IMR-90 (cell line): ENCODE measurements at regions not wholly inside any gene's neighbourhood (a gene's known extent, or its start where the extent isn't known, plus 50 kb on each side); places are given as distances from the start of the nearest gene placed in this dataset.

Experiments
- ATAC-seq: fragments of 200-7000 bp; cut with Tn5 transposase; 2 replicates; pipeline ENCODE4 v1.9.1; 2020; ENCODE audit warnings: low read depth, mild to moderate bottlenecking, moderate library complexity
- BruUV-seq: library from RNA; stranded (reverse); fragments of 400-500 nt; replicated peaks from 2 replicates; lab custom pipeline; 2021; lab: Mats Ljungman, UMichigan
- CTCF ChIA-PET: fragments of 300-600 bp; formaldehyde crosslinking; extraction: SDS; loops from one replicate; lab custom pipeline; 2021; ENCODE audit warnings: antibody characterized with exemption; lab: Yijun Ruan, JAX
- POLR2A ChIA-PET: fragments of 300-600 bp; sonication (Branson Sonifier 250); formaldehyde crosslinking; loops from one replicate; lab custom pipeline; 2022; ENCODE audit warnings: antibody characterized with exemption; ENCODE audit not compliant: unreplicated experiment; lab: Charles Lee
- DNase-seq: peaks from one replicate; pipeline ENCODE4 v3.0.0; 2013
- H2AFZ ChIP-seq: replicated peaks from 2 replicates; pipeline ENCODE3; 2013; ENCODE audit warnings: low read length, mild to moderate bottlenecking; ENCODE audit not compliant: poor library complexity
- H2AK5ac ChIP-seq: 2 replicates; pipeline ENCODE4 v1.6.1; 2013; ENCODE audit warnings: low read depth, low read length, inconsistent platforms
- H2AK9ac ChIP-seq: replicated peaks from 2 replicates; pipeline ENCODE3; 2013; ENCODE audit warnings: mild to moderate bottlenecking, low read depth, low read length, moderate library complexity; ENCODE audit not compliant: poor library complexity
- H2BK120ac ChIP-seq: 2 replicates; pipeline ENCODE4 v1.6.1; 2013; ENCODE audit warnings: low read depth, low read length, inconsistent platforms
- H2BK15ac ChIP-seq: 3 replicates; pipeline ENCODE4 v1.6.1; 2013; ENCODE audit warnings: low read depth, low read length, inconsistent platforms
- H2BK20ac ChIP-seq: 2 replicates; pipeline ENCODE4 v1.6.1; 2013; ENCODE audit warnings: low read depth, mild to moderate bottlenecking, inconsistent platforms, low read length, moderate library complexity
- H2BK5ac ChIP-seq: 2 replicates; pipeline ENCODE4 v1.6.1; 2013; ENCODE audit warnings: mild to moderate bottlenecking, low read depth, low read length, inconsistent platforms; ENCODE audit not compliant: poor library complexity, severe bottlenecking
- H3K14ac ChIP-seq: replicated peaks from 2 replicates; pipeline ENCODE4 v1.6.1; 2013; ENCODE audit warnings: low read depth, low read length, inconsistent platforms
- H3K18ac ChIP-seq: 2 replicates; pipeline ENCODE4 v1.6.1; 2013; ENCODE audit warnings: low read depth, low read length, control low read depth
- H3K23ac ChIP-seq: 2 replicates; pipeline ENCODE4 v1.6.1; 2013; ENCODE audit warnings: low read depth, low read length, inconsistent platforms
- H3K27ac ChIP-seq: 2 replicates; pipeline ENCODE4 v1.5.1; 2013; ENCODE audit warnings: mild to moderate bottlenecking, control low read depth, low read length; ENCODE audit not compliant: insufficient read depth
- H3K27me3 ChIP-seq: 2 replicates; pipeline ENCODE4 v1.6.1; 2013; ENCODE audit warnings: low read length; ENCODE audit not compliant: control insufficient read depth, insufficient read depth
- H3K36me3 ChIP-seq: 2 replicates; pipeline ENCODE4 v1.6.1; 2013; ENCODE audit warnings: low read length, mixed read lengths; ENCODE audit not compliant: control insufficient read depth, insufficient read depth
- H3K4ac ChIP-seq: 2 replicates; pipeline ENCODE4 v1.6.1; 2013; ENCODE audit warnings: low read depth, low read length, inconsistent platforms
- H3K4me1 ChIP-seq: 2 replicates; pipeline ENCODE4 v1.6.1; 2013; ENCODE audit warnings: low read length, mixed read lengths; ENCODE audit not compliant: control insufficient read depth, insufficient read depth
- H3K4me2 ChIP-seq: 2 replicates; pipeline ENCODE4 v1.6.1; 2013; ENCODE audit warnings: low read depth, mild to moderate bottlenecking, control low read depth, low read length, moderate library complexity
- H3K4me3 ChIP-seq: 2 replicates; pipeline ENCODE4 v1.5.1; 2013; ENCODE audit warnings: low read depth, mild to moderate bottlenecking, control low read depth, low read length, moderate library complexity; ENCODE audit not compliant: insufficient read depth
- H3K56ac ChIP-seq: 2 replicates; pipeline ENCODE4 v1.6.1; 2013; ENCODE audit warnings: low read length, inconsistent platforms; ENCODE audit not compliant: insufficient read depth; ENCODE audit errors: extremely low read depth
- H3K79me1 ChIP-seq, 2 experiments: 2 replicates each; pipeline ENCODE4 v1.6.1; 2013; ENCODE audit warnings: low read length in 2 of 2, inconsistent platforms in 1 of 2, low read depth in 1 of 2
- H3K9ac ChIP-seq: 2 replicates; pipeline ENCODE4 v1.6.1; 2013; ENCODE audit warnings: low read depth, low read length, control low read depth
- H3K9me1 ChIP-seq: 2 replicates; pipeline ENCODE4 v1.6.1; 2013; ENCODE audit warnings: low read length, inconsistent platforms; ENCODE audit not compliant: insufficient read depth
- H3K9me3 ChIP-seq: 2 replicates; pipeline ENCODE4 v1.6.1; 2013; ENCODE audit warnings: low read length; ENCODE audit not compliant: control insufficient read depth, insufficient read depth
- H4K20me1 ChIP-seq: 2 replicates; pipeline ENCODE4 v1.6.1; 2013; ENCODE audit warnings: low read length, inconsistent platforms; ENCODE audit not compliant: insufficient read depth
- H4K5ac ChIP-seq: 2 replicates; pipeline ENCODE4 v1.6.1; 2013; ENCODE audit warnings: mild to moderate bottlenecking, low read depth, low read length, control low read depth
- H4K8ac ChIP-seq, 2 experiments: 2 replicates each; pipeline ENCODE4 v1.6.1; 2013; ENCODE audit warnings: low read depth in 2 of 2, low read length in 2 of 2, control low read depth in 1 of 2, inconsistent platforms in 1 of 2
- H4K91ac ChIP-seq: 2 replicates; pipeline ENCODE4 v1.6.1; 2013; ENCODE audit warnings: low read depth, low read length, inconsistent platforms; ENCODE audit not compliant: insufficient read depth
- BHLHE40 ChIP-seq: fragments of 150-350 bp; IDR thresholded peaks from 2 replicates; pipeline ENCODE4 v1.6.1; 2016; ENCODE audit warnings: mild to moderate bottlenecking, low read depth, low read length
- CEBPB ChIP-seq: IDR thresholded peaks from 2 replicates; pipeline ENCODE4 v1.6.1; 2012; ENCODE audit warnings: low read depth, low read length, improper control_type of control experiment
- CHD1 ChIP-seq: IDR thresholded peaks from 2 replicates; pipeline ENCODE4 v1.6.1; 2012; ENCODE audit warnings: low read depth, low read length, improper control_type of control experiment
- CTCF ChIP-seq: conservative IDR thresholded peaks from 2 replicates; pipeline ENCODE4 v1.5.1; 2012; ENCODE audit warnings: mild to moderate bottlenecking, low read depth, low read length, improper control_type of control experiment
- ELK1 ChIP-seq: fragments of 150-350 bp; IDR thresholded peaks from 2 replicates; pipeline ENCODE4 v1.6.1; 2016; ENCODE audit warnings: low read depth, mild to moderate bottlenecking, low read length, moderate library complexity, borderline replicate concordance
- FOS ChIP-seq: fragments of 150-350 bp; IDR thresholded peaks from 2 replicates; pipeline ENCODE4 v1.6.1; 2016; ENCODE audit warnings: low read depth, low read length
- MAFK ChIP-seq: IDR thresholded peaks from 2 replicates; pipeline ENCODE4 v1.6.1; 2012; ENCODE audit warnings: low read depth, low read length, improper control_type of control experiment
- MAZ ChIP-seq: IDR thresholded peaks from 2 replicates; pipeline ENCODE4 v1.6.1; 2012; ENCODE audit warnings: low read depth, mild to moderate bottlenecking, low read length, improper control_type of control experiment, moderate library complexity, borderline replicate concordance
- NFE2L2 ChIP-seq: fragments of 150-350 bp; IDR thresholded peaks from 2 replicates; pipeline ENCODE4 v1.6.1; 2016; ENCODE audit warnings: low read depth, mild to moderate bottlenecking, low read length
- POLR2A ChIP-seq: IDR thresholded peaks from 2 replicates; pipeline ENCODE4 v1.6.1; 2012; ENCODE audit warnings: mild to moderate bottlenecking, low read depth, low read length
- RAD21 ChIP-seq: IDR thresholded peaks from 2 replicates; pipeline ENCODE4 v1.6.1; 2012; ENCODE audit warnings: low read length, improper control_type of control experiment
- RFX5 ChIP-seq: IDR thresholded peaks from 2 replicates; pipeline ENCODE4 v1.8.0; 2012; ENCODE audit warnings: low read depth, mild to moderate bottlenecking, low read length, moderate library complexity
- SMC3 ChIP-seq: fragments of 150-350 bp; IDR thresholded peaks from 2 replicates; pipeline ENCODE4 v1.6.1; 2016; ENCODE audit warnings: low read depth, mild to moderate bottlenecking, antibody characterized with exemption, low read length, moderate library complexity
- USF2 ChIP-seq: fragments of 150-350 bp; IDR thresholded peaks from 2 replicates; pipeline ENCODE4 v1.6.1; 2017; ENCODE audit warnings: mild to moderate bottlenecking, antibody characterized with exemption, low read length, low read depth
- WGBS, 2 experiments: methylation state at CpG; one replicate each; pipeline versions ENCODE4 v1.1.5 to v1.1.7; 2013; ENCODE audit warnings: missing lambda C conversion rate in 2 of 2; ENCODE audit not compliant: insufficient read length in 1 of 2; ENCODE audit errors: extremely low coverage in 2 of 2; 5-methylcytosine and 5-hydroxymethylcytosine counted together
- dilution Hi-C: fragments of 300-500 bp; cut with HindIII; formaldehyde crosslinking; loops from one replicate; pipeline ENCODE4 v1.14.3; 2018; ENCODE audit warnings: low sequenced_read_pairs; ENCODE audit not compliant: unreplicated experiment
- in situ Hi-C: fragments of 300-500 bp; cut with MboI; formaldehyde crosslinking; loops from 3 replicates; pipeline ENCODE4 v1.14.3; 2019; ENCODE audit warnings: low sequenced_read_pairs, inconsistent platforms, mixed read lengths
- intact Hi-C: fragments of 100-400 bp; cut with micrococcal nuclease; formaldehyde crosslinking; loops from 2 replicates; pipeline ENCODE4 v1.10.0; 2022

- H3K27me3 ChIP-seq = no peaks in the 10 kb centered on the region; the same call in 1 of the 2 replicates
- WGBS, 2 experiments = no CpG with 5 or more reads among the region's 2 CpGs
- H3K9me1 ChIP-seq = no peaks in the 10 kb centered on the region
- H3K4me1 ChIP-seq = no peaks in the 10 kb centered on the region
- no peak overlapping the region for H4K8ac ChIP-seq
- H3K9me3 ChIP-seq = no peaks in the 10 kb centered on the region
- no peaks in the 10 kb centered on the region for H4K20me1 ChIP-seq
- H4K5ac ChIP-seq = no peak overlapping the region
- H3K4me3 ChIP-seq = no peak overlapping the region
- ATAC-seq = no peak
- BruUV-seq = no TSS peak
- no peak overlapping the region for H3K18ac ChIP-seq
- H3K36me3 ChIP-seq = no peaks in the 10 kb centered on the region
- H2AK5ac ChIP-seq = no peak overlapping the region
- no peak overlapping the region for H2BK20ac ChIP-seq
- no peak overlapping the region for H2AFZ ChIP-seq
- H3K14ac ChIP-seq = no peak overlapping the region
- ChIA-PET POLR2A (no interaction called here), CTCF (no interaction called here)
- intact Hi-C loops = no loop called here
- H2BK15ac ChIP-seq = no peak overlapping the region
- no peak overlapping the region for H2BK5ac ChIP-seq
- in situ Hi-C loops = no loop called here
- no peak for TF ChIP-seq NFE2L2
- no peak for TF ChIP-seq SMC3
- no peak for TF ChIP-seq MAZ
- no peak for TF ChIP-seq CTCF
- no peak for TF ChIP-seq CHD1
- TF ChIP-seq RFX5 = no peak
- TF ChIP-seq BHLHE40 = no peak
- no peak for TF ChIP-seq RAD21
- TF ChIP-seq MAFK = no peak
- TF ChIP-seq POLR2A = no peak
- TF ChIP-seq FOS = no peak
- no peak for TF ChIP-seq CEBPB
- no peak for TF ChIP-seq ELK1
- no peak for TF ChIP-seq USF2
- no peak overlapping the region for H3K4me2 ChIP-seq
- no peak overlapping the region for H4K91ac ChIP-seq
- no peak overlapping the region for H2BK120ac ChIP-seq
- no peak overlapping the region for H2AK9ac ChIP-seq
- no peak overlapping the region for H3K4ac ChIP-seq
- dilution Hi-C loops = no loop called here
- no peaks in the 10 kb centered on the region for H3K79me1 ChIP-seq
- H3K23ac ChIP-seq = no peak overlapping the region
- no peak overlapping the region for H3K27ac ChIP-seq
- no peak overlapping the region for H3K56ac ChIP-seq
- DNase-seq = no peak
- no peak overlapping the region for H3K9ac ChIP-seq
Observed at GRCh38 chr10:26932576-26932975, 71.8 kb upstream of the ABI1 start.
